Fibroblast of skin of scalp (primary cell): ENCODE measurements at regions not wholly inside any gene's neighbourhood (a gene's known extent, or its start where the extent isn't known, plus 50 kb on each side); places are given as distances from the start of the nearest gene placed in this dataset.

Experiments used
- DNase-seq: peaks from one replicate; pipeline ENCODE4 v3.0.0-alpha.2; 2013

DNA sequence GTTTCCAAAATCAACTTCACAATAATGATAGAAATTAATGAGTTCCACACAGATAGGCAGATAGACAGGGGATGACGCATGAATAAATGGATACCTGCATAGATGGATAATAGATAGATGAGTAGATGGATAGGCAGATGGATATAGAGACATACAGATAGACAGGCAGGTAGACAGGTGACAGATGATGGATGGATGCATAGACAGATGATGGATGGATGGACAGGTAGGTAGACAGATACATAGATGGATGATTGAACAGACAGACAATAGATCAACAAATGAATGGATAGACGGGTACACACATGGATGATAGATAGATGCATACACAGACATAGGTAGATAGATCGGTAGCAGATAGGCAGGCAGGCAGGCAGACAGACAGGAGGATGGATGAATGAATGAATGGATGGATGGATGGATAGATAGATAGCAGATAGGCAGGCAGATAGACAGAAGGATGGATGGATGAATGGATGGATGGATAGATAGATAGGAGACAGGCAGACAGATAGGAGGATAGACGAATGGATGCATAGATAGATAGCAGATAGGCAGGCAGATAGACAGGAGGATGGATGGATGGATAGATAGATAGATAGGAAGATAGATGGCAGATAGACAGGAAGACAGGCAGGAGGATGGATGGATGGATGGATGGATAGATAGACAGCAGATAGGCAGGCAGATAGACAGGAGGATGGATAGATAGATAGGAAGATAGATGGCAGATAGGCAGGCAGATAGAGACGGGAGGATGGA is 142.5 kb downstream of the RBFOX3 start:
- no peak for DNase-seq

DNA sequence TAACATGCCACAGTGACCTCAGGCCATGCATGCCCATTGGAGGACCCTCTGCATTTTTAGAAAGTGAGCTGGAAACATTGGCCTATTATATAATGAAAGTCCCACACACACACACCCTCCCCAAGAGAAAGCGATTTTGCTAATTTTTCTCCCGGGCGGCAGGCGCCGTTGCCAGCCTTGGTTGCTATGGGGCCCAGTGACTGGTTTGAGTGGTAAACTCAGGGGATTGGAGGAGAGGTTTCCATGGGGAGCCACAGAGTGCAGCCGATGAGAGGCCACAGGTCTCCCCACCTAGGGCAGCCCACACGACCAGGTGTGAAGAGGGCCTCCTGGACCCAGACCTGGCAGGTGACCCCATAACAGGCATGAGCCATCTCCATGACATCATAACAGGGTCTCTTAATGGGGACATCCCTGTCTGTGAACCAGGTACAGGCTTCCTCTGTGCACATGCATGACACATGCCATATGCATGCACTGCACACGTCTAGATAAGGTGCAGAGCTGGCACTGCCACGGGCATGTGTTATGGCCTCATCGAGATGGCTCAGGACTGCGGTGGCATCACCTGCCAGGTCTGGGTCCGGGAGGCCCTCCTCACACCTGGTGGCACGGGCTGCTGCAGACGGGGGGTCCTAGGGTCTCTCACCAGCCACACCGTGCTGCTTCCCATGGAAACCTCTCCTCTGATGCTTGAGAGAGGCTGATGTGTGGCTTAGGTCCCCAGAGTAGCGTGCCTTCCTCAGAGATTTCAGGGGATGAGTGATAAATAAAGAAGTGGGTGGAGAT is 144.1 kb downstream of the RBFOX3 start:
- no peak for DNase-seq

DNA sequence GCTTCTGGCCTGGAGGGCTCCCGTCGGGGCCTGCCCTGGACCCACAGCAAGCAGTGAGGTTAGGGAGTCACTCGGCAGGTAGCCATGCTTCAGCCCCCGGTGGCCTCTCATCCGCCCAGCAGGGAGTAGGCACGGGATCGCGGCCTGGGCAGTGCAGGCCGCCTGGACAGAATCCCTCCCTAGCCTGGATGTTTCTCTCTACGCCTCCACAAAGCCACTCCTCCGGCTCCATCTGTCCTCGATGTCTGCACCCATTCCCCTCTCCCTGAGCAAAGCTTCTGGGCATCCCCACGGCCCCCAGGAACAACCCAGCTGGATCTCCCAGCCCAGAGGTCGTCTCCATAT is 145.2 kb downstream of the RBFOX3 start:
- no peak for DNase-seq

DNA sequence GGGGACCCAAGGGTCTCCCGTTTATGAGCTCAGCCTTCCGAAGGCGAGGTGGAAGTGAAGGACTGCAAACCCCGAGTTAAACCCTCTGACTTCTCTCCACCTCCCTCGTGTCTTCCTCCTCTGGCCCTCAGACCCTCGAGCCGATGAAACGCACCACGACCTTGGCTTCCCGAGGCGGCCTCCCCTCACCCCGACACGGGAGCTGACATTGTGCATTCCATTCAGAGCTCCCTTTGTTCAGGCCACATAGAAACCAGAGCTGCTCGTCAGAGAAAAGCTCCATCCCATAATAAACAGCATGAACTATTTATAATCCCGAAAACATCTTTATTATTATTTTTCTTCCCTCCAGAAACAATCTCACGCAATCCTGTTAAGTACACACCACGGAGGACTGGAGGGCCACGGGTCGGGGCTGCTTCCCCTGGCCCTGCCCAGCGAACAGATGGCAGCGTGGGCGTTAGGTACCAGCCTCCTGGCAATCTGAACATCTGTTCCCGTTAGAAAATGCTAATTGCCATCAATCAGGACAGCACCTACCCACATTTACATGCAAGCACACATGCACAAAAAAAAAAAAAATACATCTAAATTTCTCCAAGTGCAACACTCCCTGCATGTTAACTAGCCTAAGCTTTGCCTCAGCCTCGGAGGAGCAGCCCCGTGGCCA is 145.7 kb downstream of the RBFOX3 start:
- DNase-seq, result no peak

DNA sequence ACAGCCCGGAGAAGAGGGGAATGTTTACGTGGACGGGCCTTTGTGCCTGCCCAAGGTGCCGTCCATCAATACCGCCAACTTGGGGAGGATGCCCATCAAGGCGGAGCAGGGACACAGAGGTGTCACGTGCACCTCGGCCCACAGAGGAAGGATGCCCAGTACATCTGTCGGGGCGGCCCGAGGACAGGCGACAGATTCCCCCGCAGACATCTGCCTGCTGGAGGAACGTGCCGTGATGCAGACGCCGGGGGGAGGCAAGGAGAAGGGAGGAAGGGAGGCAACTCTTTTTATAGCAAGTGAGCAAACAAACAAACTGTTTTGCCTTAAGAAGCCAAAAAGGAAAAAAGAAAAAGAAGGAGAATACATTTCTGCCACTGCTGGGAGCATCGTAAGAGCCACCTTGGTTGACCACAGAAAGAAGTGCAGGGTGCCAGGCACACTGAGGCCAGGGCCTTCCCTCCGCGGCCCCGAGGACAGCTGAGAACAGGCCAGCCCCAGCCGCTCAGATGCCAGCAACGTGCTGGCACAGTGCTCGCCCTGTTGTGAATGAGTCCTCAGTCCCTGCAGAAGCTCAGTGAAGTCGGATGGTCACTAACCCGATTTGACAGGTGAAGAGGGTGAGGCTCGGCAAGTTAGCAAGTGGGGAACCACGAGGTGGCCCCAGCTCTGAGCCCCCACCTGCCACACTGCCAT is 146.4 kb downstream of the RBFOX3 start:
- DNase-seq, result no peak

DNA sequence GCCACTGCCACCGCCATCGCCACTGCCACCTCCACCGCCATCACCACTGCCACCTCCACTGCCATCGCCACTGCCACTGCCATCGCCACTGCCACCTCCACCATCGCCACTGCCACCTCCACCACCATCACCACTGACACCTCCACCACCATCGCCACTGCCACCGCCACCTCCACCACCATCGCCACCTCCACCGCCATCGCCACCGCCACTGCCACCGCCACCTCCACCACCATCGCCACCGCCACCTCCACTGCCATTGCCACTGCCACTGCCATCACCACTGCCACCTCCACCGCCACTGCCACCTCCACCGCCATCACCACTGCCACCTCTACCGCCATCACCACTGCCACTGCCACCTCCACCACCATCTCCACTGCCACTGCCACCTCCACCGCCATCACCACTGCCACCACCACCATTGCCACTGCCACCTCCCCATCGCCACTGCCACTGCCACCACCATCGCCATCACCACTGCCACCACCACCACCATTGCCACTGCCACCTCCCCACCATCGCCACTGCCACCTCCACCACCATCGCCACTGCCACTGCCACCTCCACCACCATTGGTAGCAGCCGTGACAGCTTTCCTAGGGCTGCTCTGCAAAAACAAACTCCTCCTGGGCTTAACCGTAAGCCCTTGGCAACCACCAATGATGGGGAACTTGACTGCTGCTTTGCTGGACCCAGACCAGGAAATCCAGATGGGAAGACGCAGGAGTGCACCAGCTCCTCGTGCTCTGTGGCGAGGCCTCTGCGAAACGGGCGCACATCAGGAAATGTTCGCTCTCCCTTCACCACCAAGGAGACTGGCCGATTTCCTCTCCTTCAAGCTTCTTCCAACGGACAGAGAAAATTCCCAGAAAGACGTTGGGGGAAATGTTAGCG is 147.2 kb downstream of the RBFOX3 start:
- no peak for DNase-seq

DNA sequence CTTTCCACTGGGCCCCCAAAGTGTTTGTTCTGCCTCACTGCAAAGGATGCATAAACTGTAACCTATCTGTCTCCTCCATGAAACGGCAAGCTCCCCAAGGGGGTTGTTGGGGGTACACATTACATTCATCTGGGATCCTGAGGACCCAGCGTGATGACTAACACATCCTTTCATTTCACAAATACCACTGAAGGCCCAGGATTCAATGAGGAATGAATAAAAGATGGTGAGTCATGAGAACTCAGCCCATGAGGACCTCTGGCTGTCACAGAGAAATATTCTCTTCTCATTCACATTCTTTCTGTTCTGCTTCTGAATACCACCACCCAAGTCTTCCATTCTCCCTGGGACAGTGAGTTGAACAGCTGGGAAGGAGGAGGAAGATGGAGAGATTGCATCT is 149.8 kb downstream of the RBFOX3 start:
- peak; percentile 90 for DNase-seq

DNA sequence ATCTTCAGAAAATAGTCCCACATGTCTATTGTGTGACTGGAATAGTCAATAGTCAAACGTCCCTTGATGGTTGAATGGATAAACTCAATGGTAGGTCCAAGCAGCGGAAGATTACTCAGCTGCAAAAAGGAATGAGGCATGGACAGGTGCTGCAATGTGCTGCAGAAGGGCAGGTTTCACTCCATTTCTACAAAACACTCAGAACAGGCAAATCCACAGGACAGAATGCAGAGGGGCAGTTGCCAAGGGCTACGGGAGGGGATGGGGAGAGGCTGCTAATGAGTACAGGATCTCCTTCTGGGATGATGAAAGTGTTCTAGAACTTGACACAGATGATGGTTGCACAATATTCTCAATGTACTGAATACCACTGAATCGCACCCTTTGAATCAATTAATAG is 151.0 kb downstream of the RBFOX3 start:
- no peak for DNase-seq

DNA sequence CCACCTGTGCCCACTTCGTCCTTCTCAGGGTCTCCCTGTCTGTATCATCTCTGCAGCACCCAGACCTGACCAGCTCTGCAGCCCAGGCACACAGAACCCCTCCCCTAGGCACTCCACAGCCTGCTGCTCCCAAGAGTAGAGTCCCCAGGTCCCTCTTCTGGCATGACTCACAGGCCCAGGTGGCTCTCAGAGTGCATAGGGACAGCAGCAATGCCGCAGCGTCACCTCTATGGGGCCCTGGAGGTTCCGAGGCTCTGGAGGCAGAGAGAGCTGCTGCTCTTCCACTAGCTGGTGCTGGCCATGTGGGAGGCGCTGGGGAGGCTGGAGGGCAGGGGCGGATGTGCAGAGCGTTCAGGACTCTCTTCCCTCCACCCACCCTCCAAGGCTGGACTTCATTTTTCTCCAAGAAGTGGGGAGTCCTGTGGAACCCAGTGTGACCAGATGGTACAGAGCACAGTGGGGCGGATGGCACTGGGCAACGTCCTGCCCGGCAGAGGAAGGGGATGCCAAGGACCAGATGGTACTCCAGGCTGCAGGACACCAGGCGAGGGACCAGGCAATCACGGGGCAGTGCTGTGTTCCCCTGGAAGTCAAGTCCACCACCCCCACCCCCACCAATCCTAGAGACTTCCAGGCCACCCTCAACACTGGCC is 151.7 kb downstream of the RBFOX3 start:
- DNase-seq, result no peak

DNA sequence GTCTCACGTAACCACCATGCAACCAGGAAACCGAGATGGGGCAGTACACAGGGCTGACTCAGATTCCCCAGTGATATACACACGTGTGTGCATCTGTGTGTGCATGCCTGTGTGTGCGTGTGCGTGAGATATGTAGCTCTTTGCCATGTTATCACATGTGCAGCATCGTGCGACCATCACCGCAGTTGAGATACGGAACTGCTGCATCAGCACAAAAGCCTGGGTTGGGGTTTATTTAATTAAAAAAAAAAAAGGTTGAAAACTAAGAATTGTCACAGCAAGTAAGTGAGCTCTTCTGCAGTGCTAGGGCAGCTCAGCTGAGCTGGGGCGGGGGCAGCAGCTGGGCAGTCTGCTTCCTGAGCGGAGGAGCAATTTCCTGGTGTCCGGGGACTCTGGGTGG is 152.5 kb downstream of the RBFOX3 start:
- DNase-seq, result no peak

DNA sequence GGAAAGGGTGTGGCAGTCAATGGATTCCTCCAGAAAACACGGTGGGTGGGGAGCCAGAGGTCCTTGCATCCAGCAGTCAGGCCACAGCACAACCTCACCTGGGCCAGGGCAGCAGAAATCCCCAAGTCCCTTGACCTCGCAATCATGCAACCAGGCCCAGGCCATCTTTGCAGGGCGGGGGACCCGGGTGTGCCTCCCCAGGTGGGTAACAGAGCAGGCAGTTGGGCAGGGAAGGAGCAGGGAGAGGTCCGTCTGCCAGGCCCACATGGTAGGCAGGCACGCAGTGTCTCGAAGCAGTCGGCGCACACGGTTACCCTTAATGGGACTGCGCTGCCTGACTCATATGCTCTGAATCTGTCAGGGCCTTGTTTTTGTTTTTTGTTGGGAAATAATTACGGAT is 153.0 kb downstream of the RBFOX3 start:
- DNase-seq, result no peak

DNA sequence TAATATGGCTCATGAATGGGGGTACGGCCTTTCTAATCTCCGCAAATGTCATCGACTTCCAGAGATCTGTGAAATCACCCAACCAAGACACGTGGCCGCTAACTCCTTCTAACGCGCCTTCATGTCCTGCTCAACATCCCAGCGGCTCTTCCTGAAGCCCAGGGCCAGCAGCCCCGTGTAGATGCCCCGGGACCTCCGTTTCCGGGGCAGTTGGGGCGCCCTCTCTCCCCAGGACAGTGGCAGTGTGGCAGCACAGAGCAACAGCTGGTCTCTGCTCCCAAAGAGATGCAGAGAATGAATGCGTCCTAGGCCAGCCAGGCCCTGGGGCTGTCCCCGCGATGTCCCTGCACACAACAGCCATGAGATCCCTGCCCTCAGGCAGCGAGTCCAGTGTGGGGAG is 153.5 kb downstream of the RBFOX3 start:
- no peak for DNase-seq

DNA sequence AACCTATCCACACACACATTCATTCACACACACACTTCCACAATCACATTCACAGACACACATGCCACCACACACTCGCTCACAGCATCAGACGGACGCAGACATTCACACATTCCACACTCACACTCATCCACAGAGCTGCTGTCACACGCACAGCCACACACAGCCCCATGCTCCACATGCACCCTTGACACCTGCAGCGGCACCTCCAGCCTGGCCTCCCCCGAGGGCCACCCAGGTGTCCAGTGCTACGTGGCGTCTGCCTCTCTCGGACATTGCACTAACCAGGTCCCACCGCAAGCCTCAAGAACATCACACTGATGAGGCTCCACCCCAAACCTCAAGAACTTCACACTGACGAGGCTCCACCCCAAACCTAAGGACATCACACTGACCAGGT is 155.2 kb downstream of the RBFOX3 start:
- no peak for DNase-seq

DNA sequence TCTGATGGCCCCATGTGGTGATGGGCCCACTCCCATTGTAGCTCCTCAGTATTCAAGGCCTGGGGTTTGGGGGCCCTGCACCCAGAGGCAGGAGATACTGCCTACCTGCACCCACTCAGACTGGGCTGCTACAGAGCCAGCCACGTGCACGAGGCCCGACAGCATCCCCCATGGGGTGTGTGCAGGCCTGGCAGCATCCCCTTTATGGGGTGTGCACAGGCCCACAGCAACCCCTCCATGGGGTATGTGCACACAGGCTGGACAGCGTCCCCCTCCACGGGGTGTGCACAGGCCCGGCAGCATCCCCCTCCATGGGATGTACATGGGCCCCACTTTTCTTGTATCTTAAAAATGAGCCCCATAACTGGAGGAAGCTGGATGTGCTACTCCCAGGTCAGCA is 156.0 kb downstream of the RBFOX3 start:
- no peak for DNase-seq

DNA sequence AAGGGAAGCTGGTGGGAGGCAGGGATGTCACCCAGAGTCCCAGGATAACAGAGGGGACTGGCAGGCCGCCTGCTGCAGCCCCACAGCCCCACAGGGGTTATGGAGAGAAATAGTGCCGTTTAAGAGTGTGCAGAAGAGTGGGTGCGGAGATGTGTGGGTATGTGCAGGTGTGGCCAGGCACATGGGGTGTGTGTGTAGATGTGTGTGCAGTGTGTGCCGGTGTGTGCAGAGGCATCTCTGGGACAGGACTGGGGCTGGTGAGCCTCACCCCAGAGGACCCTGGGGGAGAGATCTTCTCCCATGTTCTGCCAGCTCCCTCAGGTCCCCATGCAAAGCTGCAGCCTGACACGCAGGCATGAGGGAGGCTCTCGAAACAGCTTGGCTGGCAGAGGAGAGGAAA is 157.4 kb downstream of the RBFOX3 start:
- DNase-seq, result no peak

DNA sequence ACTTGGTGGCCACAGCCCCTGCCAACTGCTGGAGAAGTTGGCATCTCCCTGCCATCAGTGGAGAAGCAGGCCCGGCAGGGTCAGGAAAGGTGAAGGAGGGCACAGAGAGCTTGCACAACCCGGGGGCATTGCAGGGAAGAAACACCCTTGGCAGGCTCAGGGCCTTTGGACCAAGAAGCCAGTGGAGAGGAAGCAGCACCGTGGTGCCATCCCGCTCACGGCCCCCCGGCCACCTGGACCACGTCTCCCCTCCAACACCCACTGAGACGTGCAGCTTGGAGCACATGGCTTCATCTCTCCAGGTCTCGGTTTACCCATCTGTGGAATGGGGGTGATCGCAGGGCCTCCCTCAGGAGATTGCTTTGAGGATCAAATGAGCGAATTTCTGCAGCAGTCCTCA is 158.1 kb downstream of the RBFOX3 start:
- no peak for DNase-seq

DNA sequence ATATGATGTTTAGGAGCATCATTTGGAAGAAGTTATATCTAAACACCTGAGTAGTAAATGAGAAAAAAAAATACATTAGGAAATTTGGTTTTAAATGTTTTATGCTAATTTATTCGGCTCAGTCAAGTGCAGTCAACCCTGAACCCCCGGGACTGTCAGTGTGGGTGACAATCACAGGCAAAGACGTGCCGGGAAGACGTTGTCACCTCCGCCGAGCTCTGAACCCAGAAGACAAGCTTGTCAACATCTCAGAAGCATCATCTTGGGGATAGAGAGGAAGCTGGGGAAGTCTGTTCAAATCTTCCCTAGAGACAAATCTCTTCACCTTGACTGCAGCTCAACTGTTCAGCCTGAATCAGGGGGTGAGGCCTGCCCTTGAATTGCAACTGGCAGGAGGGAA is 159.7 kb downstream of the RBFOX3 start:
- no peak for DNase-seq

DNA sequence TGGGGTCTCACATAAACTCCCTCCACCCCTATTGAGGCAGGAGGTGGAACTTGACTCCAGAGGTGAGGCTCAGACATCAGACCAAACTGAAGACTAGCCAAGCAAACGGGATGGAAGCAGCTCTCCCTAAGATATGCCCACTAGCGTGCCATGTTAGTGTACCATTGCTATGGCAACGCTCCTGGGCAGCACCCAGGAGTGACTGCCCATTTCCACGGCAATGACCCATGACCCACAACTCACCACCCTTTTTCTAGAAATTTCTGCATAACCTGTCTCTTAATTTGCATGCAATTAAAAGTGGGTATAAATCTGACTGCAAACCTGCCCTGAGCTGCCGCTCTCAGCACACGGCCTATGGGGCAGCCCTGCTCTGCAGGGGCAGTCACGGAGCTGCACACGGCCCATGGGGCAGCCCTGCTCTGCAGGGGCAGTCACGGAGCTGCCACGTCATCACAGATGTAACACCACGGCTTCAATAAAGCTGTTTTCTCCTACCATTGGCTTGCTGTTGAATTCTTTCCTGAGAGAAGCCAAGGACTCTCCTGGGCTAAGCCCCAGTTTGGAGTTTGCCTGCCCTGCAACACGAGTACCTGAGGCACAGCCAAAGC is 164.3 kb downstream of the RBFOX3 start:
- DNase-seq, result no peak

DNA sequence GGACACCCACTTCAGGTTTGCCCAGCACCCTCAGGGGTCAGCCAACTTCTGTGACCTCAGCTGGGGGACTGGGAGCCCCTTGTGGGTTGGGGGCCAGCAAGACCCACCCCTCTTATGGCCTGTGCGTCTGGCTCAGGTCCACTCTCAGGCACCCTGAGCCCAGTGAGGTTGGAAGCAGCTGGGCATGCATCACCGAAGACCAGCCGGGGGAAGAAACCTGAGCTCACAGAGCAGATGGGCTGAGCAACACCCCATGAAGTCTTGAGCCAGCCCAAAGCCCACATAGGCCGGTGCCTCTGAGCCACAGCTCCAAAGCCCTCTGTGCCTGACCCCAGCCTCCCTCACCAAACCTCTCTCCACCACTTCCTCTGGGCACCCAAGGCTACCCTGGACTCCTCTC is 166.7 kb downstream of the RBFOX3 start:
- no peak for DNase-seq

DNA sequence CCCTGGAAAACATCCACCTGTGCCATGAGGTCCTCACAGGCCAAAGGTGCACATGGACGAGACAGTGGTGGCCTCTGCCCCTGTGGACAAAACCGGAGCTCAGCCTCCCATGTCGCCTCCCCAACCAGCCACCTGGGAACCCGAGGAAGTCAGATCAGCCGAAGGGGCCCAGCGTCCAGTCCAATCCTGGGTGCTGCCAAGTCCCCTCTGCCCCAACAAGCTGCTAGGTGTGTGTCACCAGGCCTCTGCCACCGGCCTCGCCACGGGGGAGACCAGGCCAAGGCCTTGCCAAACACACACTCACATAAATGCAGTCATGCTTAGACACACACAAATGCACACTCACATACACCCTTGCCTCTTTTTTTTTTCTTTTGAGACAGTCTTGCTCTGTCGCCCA is 167.8 kb downstream of the RBFOX3 start:
- DNase-seq, result no peak
